Body of pancreas (tissue), 4 donors: ENCODE measurements at regions not wholly inside any gene's neighbourhood (a gene's known extent, or its start where the extent isn't known, plus 50 kb on each side); places are given as distances from the start of the nearest gene placed in this dataset.

Experiments used
- POLR2A ChIP-seq, 3 donors: fragments of 450-650 bp; IDR thresholded peaks; one replicate each; pipeline ENCODE4 v1.6.1; 2016; ENCODE audit warnings: antibody characterized with exemption in 3 of 3, mild to moderate bottlenecking in 2 of 3
- TF ChIP-seq, protein P1 (sequence below), 7 experiments: fragments of 450-650 bp in 4 of 7; fragments of 200-600 bp in 3 of 7; sonication (generic) in 3 of 7; IDR thresholded peaks; one replicate each; pipeline ENCODE4 v1.5.1; 2016 to 2019; ENCODE audit warnings: antibody characterized with exemption in 7 of 7

DNA sequence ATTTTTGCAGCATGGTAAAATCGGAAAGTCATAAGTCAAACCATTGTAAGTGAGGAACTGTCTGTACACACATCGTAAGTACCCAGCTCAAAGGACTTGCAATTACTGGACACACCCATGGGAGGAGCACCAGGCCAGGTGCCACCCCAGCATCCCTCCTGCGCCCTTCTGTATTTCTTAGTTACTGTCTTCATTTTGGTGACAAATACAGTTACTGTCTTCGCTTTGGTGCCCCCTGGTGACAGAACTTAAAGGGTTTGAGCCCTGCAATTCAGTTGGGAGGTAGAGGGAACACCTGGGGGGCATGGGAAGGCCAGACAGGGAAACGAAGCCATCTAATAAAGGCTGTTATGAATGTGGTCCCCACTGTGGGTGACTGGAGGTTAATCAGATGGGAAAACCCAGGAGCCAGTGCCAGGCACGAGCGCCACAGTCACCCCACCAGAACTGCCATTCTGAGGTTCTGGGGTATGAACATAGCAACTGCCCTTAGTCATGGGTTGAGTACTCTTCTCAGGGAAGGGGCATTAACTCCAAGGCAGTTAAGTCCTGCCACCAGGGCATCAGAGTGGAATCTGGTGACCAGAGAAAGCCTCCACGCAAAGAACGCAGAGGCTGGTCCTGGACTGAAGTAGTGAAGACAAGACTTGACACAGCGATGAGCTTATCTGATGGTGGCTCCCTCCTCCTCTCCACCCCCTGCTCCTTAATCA is 612.9 kb downstream of the PTPRU start:
- TF ChIP-seq, protein P1, sequence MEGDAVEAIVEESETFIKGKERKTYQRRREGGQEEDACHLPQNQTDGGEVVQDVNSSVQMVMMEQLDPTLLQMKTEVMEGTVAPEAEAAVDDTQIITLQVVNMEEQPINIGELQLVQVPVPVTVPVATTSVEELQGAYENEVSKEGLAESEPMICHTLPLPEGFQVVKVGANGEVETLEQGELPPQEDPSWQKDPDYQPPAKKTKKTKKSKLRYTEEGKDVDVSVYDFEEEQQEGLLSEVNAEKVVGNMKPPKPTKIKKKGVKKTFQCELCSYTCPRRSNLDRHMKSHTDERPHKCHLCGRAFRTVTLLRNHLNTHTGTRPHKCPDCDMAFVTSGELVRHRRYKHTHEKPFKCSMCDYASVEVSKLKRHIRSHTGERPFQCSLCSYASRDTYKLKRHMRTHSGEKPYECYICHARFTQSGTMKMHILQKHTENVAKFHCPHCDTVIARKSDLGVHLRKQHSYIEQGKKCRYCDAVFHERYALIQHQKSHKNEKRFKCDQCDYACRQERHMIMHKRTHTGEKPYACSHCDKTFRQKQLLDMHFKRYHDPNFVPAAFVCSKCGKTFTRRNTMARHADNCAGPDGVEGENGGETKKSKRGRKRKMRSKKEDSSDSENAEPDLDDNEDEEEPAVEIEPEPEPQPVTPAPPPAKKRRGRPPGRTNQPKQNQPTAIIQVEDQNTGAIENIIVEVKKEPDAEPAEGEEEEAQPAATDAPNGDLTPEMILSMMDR (IDR thresholded peaks at IDR 0.05), result peak in 3 of 7 experiments; percentile 19 to 26 (median 20)
- no peak for TF ChIP-seq POLR2A (IDR thresholded peaks at IDR 0.05)
